HG03432 (cell line): ENCODE measurements at regions not wholly inside any gene's neighbourhood (a gene's known extent, or its start where the extent isn't known, plus 50 kb on each side); places are given as distances from the start of the nearest gene placed in this dataset.

ENCODE experiments used
- ATAC-seq: cut with Tn5 transposase; IDR thresholded peaks from one replicate; pipeline ENCODE4 v1.9.1; 2021; ENCODE audit warnings: mild to moderate bottlenecking, moderate library complexity; ENCODE audit not compliant: unreplicated experiment

- ATAC-seq = no peak
Measured at GRCh38 chr21:28758042-28758882, 234.4 kb downstream of the LTN1 start.

- ATAC-seq = no peak
Measured at GRCh38 chr21:28754862-28755261, 237.8 kb downstream of the LTN1 start.

- ATAC-seq = no peak
Measured at GRCh38 chr21:28754127-28754611, 238.5 kb downstream of the LTN1 start.

GRCh38 chr21:28752131-28752530 lies 240.5 kb downstream of the LTN1 start:
- no peak for ATAC-seq

- ATAC-seq = no peak
Measured at GRCh38 chr21:28751176-28751575, 241.5 kb downstream of the LTN1 start.

GRCh38 chr21:28750565-28750964 lies 242.1 kb downstream of the LTN1 start:
- no peak for ATAC-seq

- ATAC-seq = no peak
Measured at GRCh38 chr21:28749536-28749935, 243.1 kb downstream of the LTN1 start.

- ATAC-seq = no peak
Measured at GRCh38 chr21:28747464-28747863, 245.2 kb downstream of the LTN1 start.

GRCh38 chr21:28746166-28746565 lies 246.5 kb downstream of the LTN1 start:
- no peak for ATAC-seq

- ATAC-seq = peak; percentile 87
Measured at GRCh38 chr21:28745131-28746016, 247.3 kb downstream of the LTN1 start.

GRCh38 chr21:28743723-28744122 lies 249.0 kb downstream of the LTN1 start:
- ATAC-seq = no peak

- ATAC-seq = no peak
Measured at GRCh38 chr21:28742527-28742926, 250.2 kb downstream of the LTN1 start.

GRCh38 chr21:28740125-28740524 lies 252.6 kb downstream of the LTN1 start:
- no peak for ATAC-seq

GRCh38 chr21:28738882-28739281 lies 253.8 kb downstream of the LTN1 start:
- ATAC-seq = peak; percentile 72

- ATAC-seq = no peak
Measured at GRCh38 chr21:28738420-28738704, 254.3 kb downstream of the LTN1 start.

GRCh38 chr21:28737674-28738419 lies 254.8 kb downstream of the LTN1 start:
- no peak for ATAC-seq

GRCh38 chr21:28734522-28735175 lies 258.0 kb downstream of the LTN1 start:
- no peak for ATAC-seq

- no peak for ATAC-seq
Measured at GRCh38 chr21:28731700-28732321, 260.9 kb downstream of the LTN1 start.

- no peak for ATAC-seq
Measured at GRCh38 chr21:28729887-28730286, 262.8 kb downstream of the LTN1 start.

- no peak for ATAC-seq
Measured at GRCh38 chr21:28727809-28728208, 264.9 kb downstream of the LTN1 start.
